ENCODE measurements at regions not wholly inside any gene's neighbourhood (a gene's known extent, or its start where the extent isn't known, plus 50 kb on each side); places are given as distances from the start of the nearest gene placed in this dataset.

GRCh38 chr18:57991552-57991951 is 52.5 kb upstream of the NEDD4L start:
- TF ChIP-seq POLR2A (IDR thresholded peaks at IDR 0.05) = no peak
- TF ChIP-seq, protein P1, sequence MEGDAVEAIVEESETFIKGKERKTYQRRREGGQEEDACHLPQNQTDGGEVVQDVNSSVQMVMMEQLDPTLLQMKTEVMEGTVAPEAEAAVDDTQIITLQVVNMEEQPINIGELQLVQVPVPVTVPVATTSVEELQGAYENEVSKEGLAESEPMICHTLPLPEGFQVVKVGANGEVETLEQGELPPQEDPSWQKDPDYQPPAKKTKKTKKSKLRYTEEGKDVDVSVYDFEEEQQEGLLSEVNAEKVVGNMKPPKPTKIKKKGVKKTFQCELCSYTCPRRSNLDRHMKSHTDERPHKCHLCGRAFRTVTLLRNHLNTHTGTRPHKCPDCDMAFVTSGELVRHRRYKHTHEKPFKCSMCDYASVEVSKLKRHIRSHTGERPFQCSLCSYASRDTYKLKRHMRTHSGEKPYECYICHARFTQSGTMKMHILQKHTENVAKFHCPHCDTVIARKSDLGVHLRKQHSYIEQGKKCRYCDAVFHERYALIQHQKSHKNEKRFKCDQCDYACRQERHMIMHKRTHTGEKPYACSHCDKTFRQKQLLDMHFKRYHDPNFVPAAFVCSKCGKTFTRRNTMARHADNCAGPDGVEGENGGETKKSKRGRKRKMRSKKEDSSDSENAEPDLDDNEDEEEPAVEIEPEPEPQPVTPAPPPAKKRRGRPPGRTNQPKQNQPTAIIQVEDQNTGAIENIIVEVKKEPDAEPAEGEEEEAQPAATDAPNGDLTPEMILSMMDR (IDR thresholded peaks at IDR 0.05) = no peak
- 76 to 95% methylated on average over 1 of the region's 1 CpG for WGBS, 2 donors
- Histone ChIP-seq H3K27ac (no peak overlapping the region), H3K27me3 (no peaks in the 10 kb centered on the region), H3K4me3 (no peak overlapping the region), H3K36me3 (no peaks in the 10 kb centered on the region), H3K9me3 (no peaks in the 10 kb centered on the region), H3K4me1 (no peaks in the 10 kb centered on the region)
- intact Hi-C loops (cut with DNase I) = no loop called here
- DNase-seq = no peak

DNA sequence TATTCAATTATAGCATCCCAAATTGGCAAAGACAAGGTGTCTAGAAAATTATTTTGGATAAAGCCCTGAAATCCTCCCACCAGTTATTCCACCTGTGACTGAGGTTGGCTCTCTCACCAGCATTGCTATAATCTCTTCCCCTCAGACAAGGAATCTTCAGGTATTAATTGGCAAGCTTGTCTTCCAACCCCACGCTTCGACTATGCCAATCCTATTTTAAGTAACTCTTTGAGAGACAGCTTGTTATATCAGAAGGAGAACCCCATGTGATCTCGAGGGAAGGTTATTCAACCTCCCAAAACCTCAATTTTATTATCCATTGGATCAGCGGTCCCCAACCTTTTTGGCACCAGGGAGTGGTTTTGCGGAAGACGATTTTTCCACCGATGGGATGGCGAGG is 54.5 kb upstream of the NEDD4L start:
- intact Hi-C loops (cut with DNase I) = no loop called here
- no peak for DNase-seq
- WGBS, 2 donors = 76 to 84% methylated on average over 8 of the region's 8 CpGs
- Histone ChIP-seq H3K4me3 (no peak overlapping the region), H3K4me1 (no peaks in the 10 kb centered on the region), H3K27ac (no peak overlapping the region), H3K36me3 (no peaks in the 10 kb centered on the region), H3K9me3 (no peaks in the 10 kb centered on the region), H3K27me3 (no peaks in the 10 kb centered on the region)
- TF ChIP-seq POLR2A (IDR thresholded peaks at IDR 0.05) = no peak
- TF ChIP-seq, protein P1 (IDR thresholded peaks at IDR 0.05) = no peak

GRCh38 chr18:57984490-57985115 is 59.4 kb upstream of the NEDD4L start:
- TF ChIP-seq, protein P1 (IDR thresholded peaks at IDR 0.05) = no peak
- TF ChIP-seq POLR2A (IDR thresholded peaks at IDR 0.05) = no peak
- intact Hi-C loops (cut with DNase I) = no loop called here
- H3K4me1 ChIP-seq = peaks cover 0 to 28% (median 5%) of the 10 kb centered on the region in 3 donors
- H3K27me3 ChIP-seq = no peaks in the 10 kb centered on the region
- WGBS, 2 donors = 66 to 74% methylated on average over 3 to 5 of the region's 5 CpGs
- H3K27ac ChIP-seq = no peak overlapping the region
- no peak overlapping the region for H3K4me3 ChIP-seq
- no peaks in the 10 kb centered on the region for H3K9me3 ChIP-seq
- DNase-seq = no peak
- no peaks in the 10 kb centered on the region for H3K36me3 ChIP-seq

- TF ChIP-seq, protein P1 (IDR thresholded peaks at IDR 0.05) = no peak
- no peak for TF ChIP-seq POLR2A (IDR thresholded peaks at IDR 0.05)
- peaks cover 0 to 28% (median 5%) of the 10 kb centered on the region in 3 donors for H3K4me1 ChIP-seq
- 47 to 85% methylated on average over 1 to 3 of the region's 3 CpGs for WGBS, 2 donors
- no peaks in the 10 kb centered on the region for H3K36me3 ChIP-seq
- H3K27ac ChIP-seq = no peak overlapping the region
- H3K4me3 ChIP-seq = no peak overlapping the region
- intact Hi-C loops (cut with DNase I) = no loop called here
- no peaks in the 10 kb centered on the region for H3K9me3 ChIP-seq
- no peaks in the 10 kb centered on the region for H3K27me3 ChIP-seq
- DNase-seq = no peak
Observed at GRCh38 chr18:57983965-57984364, 60.1 kb upstream of the NEDD4L start.

GRCh38 chr18:57983472-57983871 is 60.6 kb upstream of the NEDD4L start:
- intact Hi-C loops (cut with DNase I) = no loop called here
- no peak overlapping the region for H3K27ac ChIP-seq
- no peak for DNase-seq
- H3K27me3 ChIP-seq = no peaks in the 10 kb centered on the region
- no peaks in the 10 kb centered on the region for H3K9me3 ChIP-seq
- TF ChIP-seq POLR2A (IDR thresholded peaks at IDR 0.05) = no peak
- TF ChIP-seq, protein P1 (IDR thresholded peaks at IDR 0.05) = no peak
- peaks cover 0 to 28% (median 5%) of the 10 kb centered on the region in 3 donors for H3K4me1 ChIP-seq
- H3K36me3 ChIP-seq = no peaks in the 10 kb centered on the region
- 63 to 77% methylated on average over 3 of the region's 3 CpGs for WGBS, 2 donors
- H3K4me3 ChIP-seq = no peak overlapping the region

Measured in esophagus squamous epithelium (tissue), 5 donors.